SK-N-SH (cell line): ENCODE measurements at regions not wholly inside any gene's neighbourhood (a gene's known extent, or its start where the extent isn't known, plus 50 kb on each side); places are given as distances from the start of the nearest gene placed in this dataset.

Experiments
- CTCF ChIA-PET: fragments of 300-600, 350-600 bp; formaldehyde crosslinking; extraction: SDS; loops from one replicate; lab custom pipeline; 2021; lab: Yijun Ruan, JAX
- POLR2A ChIA-PET: fragments of 350-600 bp; sonication (Branson Sonifier 250); formaldehyde crosslinking; extraction: SDS; loops from one replicate; lab custom pipeline; 2020; ENCODE audit warnings: antibody characterized with exemption, inconsistent platforms; lab: Yijun Ruan, JAX
- DNase-seq: peaks from one replicate; pipeline ENCODE4 v3.0.0; 2012
- H2AFZ ChIP-seq: fragments of 200-600 bp; sonication (generic); 2 replicates; pipeline ENCODE4 v1.8.1; 2016; ENCODE audit warnings: antibody characterized with exemption, mild to moderate bottlenecking, low read depth
- H3F3A ChIP-seq: fragments of 200-600 bp; sonication (generic); replicated peaks from 2 replicates; pipeline ENCODE3; 2016; ENCODE audit warnings: antibody characterized with exemption, mild to moderate bottlenecking; ENCODE audit not compliant: insufficient read depth
- H3K27ac ChIP-seq, 2 experiments: fragments of 200-500 bp in 1 of 2; fragments of 200-600 bp in 1 of 2; sonication (Bioruptor generic) in 1 of 2; sonication (generic), shearing (Covaris generic) in 1 of 2; 2 replicates each; pipeline versions ENCODE4 v1.5.1 to v1.6.1; 2014 to 2016; ENCODE audit warnings: low read depth in 2 of 2, inconsistent platforms in 1 of 2, low read length in 1 of 2, mild to moderate bottlenecking in 1 of 2, mixed read lengths in 1 of 2
- H3K27me3 ChIP-seq: fragments of 200-600 bp; sonication (generic), shearing (Covaris generic); 2 replicates; pipeline ENCODE4 v1.6.1; 2016; ENCODE audit warnings: mixed run types; ENCODE audit not compliant: insufficient read depth
- H3K36me3 ChIP-seq, 2 experiments: fragments of 200-500 bp in 1 of 2; fragments of 200-600 bp in 1 of 2; sonication (Bioruptor generic) in 1 of 2; sonication (generic) in 1 of 2; replicated peaks in 1 of 2; 2 replicates each; pipeline versions ENCODE3 to v1.5.1; 2014 to 2016; ENCODE audit warnings: low read length in 1 of 2, mild to moderate bottlenecking in 1 of 2; ENCODE audit not compliant: insufficient read depth in 2 of 2, control insufficient read depth in 1 of 2
- H3K4me1 ChIP-seq, 2 experiments: fragments of 200-500 bp in 1 of 2; fragments of 200-600 bp in 1 of 2; sonication (Bioruptor generic) in 1 of 2; sonication (generic), shearing (Covaris generic) in 1 of 2; 2 replicates each; pipeline versions ENCODE4 v1.5.1 to v1.6.1; 2014 to 2016; ENCODE audit warnings: low read depth in 1 of 2, low read length in 1 of 2, mixed run types in 1 of 2; ENCODE audit not compliant: insufficient read depth in 2 of 2, control insufficient read depth in 1 of 2
- H3K4me2 ChIP-seq: fragments of 200-600 bp; sonication (generic), shearing (Covaris generic); 2 replicates; pipeline ENCODE4 v1.6.1; 2017; ENCODE audit warnings: mixed run types
- H3K4me3 ChIP-seq, 2 experiments: fragments of 200-500 bp in 1 of 2; fragments of 200-600 bp in 1 of 2; sonication (Bioruptor generic) in 1 of 2; sonication (generic), shearing (Covaris generic) in 1 of 2; 2 replicates each; pipeline versions ENCODE4 v1.5.1 to v1.8.1; 2014 to 2016; ENCODE audit warnings: low read depth in 2 of 2, inconsistent platforms in 1 of 2, low read length in 1 of 2, mild to moderate bottlenecking in 1 of 2, mixed read lengths in 1 of 2, moderate library complexity in 1 of 2
- H3K79me2 ChIP-seq: fragments of 200-600 bp; sonication (generic); 2 replicates; pipeline ENCODE4 v1.8.1; 2017; ENCODE audit warnings: mild to moderate bottlenecking; ENCODE audit not compliant: insufficient read depth
- H3K9ac ChIP-seq: fragments of 200-600 bp; sonication (generic); 2 replicates; pipeline ENCODE4 v1.6.1; 2017; ENCODE audit warnings: mixed run types
- H3K9me2 ChIP-seq: fragments of 200-600 bp; sonication (generic); 2 replicates; pipeline ENCODE4 v1.6.1; 2017; ENCODE audit warnings: mixed run types
- H3K9me3 ChIP-seq: fragments of 200-600 bp; sonication (generic); 2 replicates; pipeline ENCODE4 v1.6.1; 2017; ENCODE audit warnings: mixed run types, mild to moderate bottlenecking, moderate library complexity
- H4K20me1 ChIP-seq: fragments of 200-600 bp; sonication (generic); 2 replicates; pipeline ENCODE4 v1.6.1; 2017; ENCODE audit warnings: mild to moderate bottlenecking, mixed run types; ENCODE audit not compliant: insufficient read depth
- EP300 ChIP-seq, 2 experiments: IDR thresholded peaks; 2 replicates each; pipeline versions ENCODE4 v1.4.0 to v1.6.1; 2012; ENCODE audit warnings: borderline replicate concordance in 1 of 2, low read depth in 1 of 2, low read length in 1 of 2
- EZH2phosphoT487 ChIP-seq: fragments of 200-600 bp; sonication (generic); IDR thresholded peaks from 2 replicates; pipeline ENCODE4 v1.6.1; 2017; ENCODE audit warnings: low read depth, mixed run types, mild to moderate bottlenecking, antibody characterized with exemption, moderate library complexity, borderline replicate concordance
- FOSL2 ChIP-seq: IDR thresholded peaks from 2 replicates; pipeline ENCODE4 v1.4.0; 2012; ENCODE audit warnings: low read depth, mild to moderate bottlenecking, moderate library complexity, borderline replicate concordance
- GATA2 ChIP-seq: sonication (generic); formaldehyde crosslinking; IDR thresholded peaks from 2 replicates; pipeline ENCODE4 v1.5.0; 2020; ENCODE audit warnings: mild to moderate bottlenecking, missing genetic modification reagents
- JUND ChIP-seq: IDR thresholded peaks from 2 replicates; pipeline ENCODE4 v1.4.0; 2012
- MXI1 ChIP-seq: IDR thresholded peaks from 2 replicates; pipeline ENCODE4 v1.6.1; 2012; ENCODE audit warnings: mild to moderate bottlenecking, low read depth, low read length, improper control_type of control experiment
- NRF1 ChIP-seq: IDR thresholded peaks from 2 replicates; pipeline ENCODE4 v1.6.1; 2012; ENCODE audit warnings: low read depth, mild to moderate bottlenecking, low read length
- POLR2AphosphoS5 ChIP-seq: IDR thresholded peaks from 2 replicates; pipeline ENCODE4 v1.6.1; 2012; ENCODE audit warnings: low read depth, low read length
- SIN3A ChIP-seq: IDR thresholded peaks from 2 replicates; pipeline ENCODE4 v1.6.1; 2012; ENCODE audit warnings: low read depth, mild to moderate bottlenecking, low read length, moderate library complexity, borderline replicate concordance
- WGBS: methylation state at CpG from one replicate; pipeline ENCODE4 v1.1.6; 2017; ENCODE audit warnings: low lambda C conversion rate; 5-methylcytosine and 5-hydroxymethylcytosine counted together
- TF ChIP-seq, protein P1 (sequence below): IDR thresholded peaks from 2 replicates; pipeline ENCODE4; 2012
- TF ChIP-seq, protein P2 (sequence below): IDR thresholded peaks from 2 replicates; pipeline ENCODE4 v1.4.0; 2012; ENCODE audit warnings: low read depth
- TF ChIP-seq, protein P3 (sequence below): IDR thresholded peaks from 2 replicates; pipeline ENCODE4 v1.6.1; 2012; ENCODE audit warnings: mild to moderate bottlenecking, low read depth, low read length, moderate library complexity
- TF ChIP-seq, protein P4 (sequence below): IDR thresholded peaks from 2 replicates; pipeline ENCODE4 v1.4.0; 2012; ENCODE audit warnings: low read depth, borderline replicate concordance
- TF ChIP-seq, protein P5 (sequence below): fragments of 200-600 bp; sonication (generic); IDR thresholded peaks from 2 replicates; pipeline ENCODE4 v1.6.1; 2017; ENCODE audit warnings: antibody characterized with exemption, mild to moderate bottlenecking, moderate library complexity

DNA sequence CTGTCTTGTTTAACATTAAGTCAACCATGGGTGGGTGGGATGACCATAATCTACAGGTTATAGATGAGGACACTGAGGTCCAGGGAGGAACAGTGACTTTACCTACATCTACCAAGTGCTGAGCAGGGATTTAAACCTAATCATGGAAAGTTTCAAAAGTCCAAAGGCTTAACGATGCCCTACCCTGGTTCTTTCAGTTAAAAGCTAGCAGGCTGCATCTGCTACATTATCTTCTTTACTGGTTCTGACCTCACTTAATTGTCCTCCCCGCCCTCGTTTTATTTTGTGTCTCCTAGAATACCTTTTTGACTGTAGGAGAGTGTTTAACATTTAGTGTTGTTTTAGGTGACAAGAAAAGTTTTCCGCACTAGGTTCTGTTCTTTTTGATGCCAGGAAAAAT is 735.2 kb downstream of the TLR4 start:
- Histone ChIP-seq H3K27ac (no peak overlapping the region), H3K9me3 (0 out of 2 replicates have a peak, but pooled peaks cover 4% of the 10 kb centered on the region), H3K27me3 (no peaks in the 10 kb centered on the region), H3K79me2 (no peaks in the 10 kb centered on the region), H3K9me2 (no peaks in the 10 kb centered on the region), H2AFZ (no peak overlapping the region), H3K36me3 (no peaks in the 10 kb centered on the region), H3K9ac (no peak overlapping the region), H3K4me3 (no peak overlapping the region), H3F3A (no peaks in the 10 kb centered on the region), H3K4me2 (no peak overlapping the region), H4K20me1 (no peaks in the 10 kb centered on the region), H3K4me1 (no peaks in the 10 kb centered on the region)
- ChIA-PET POLR2A (no interaction called here), CTCF (no interaction called here)
- no peak for DNase-seq
- TF ChIP-seq SIN3A (no peak), FOSL2 (no peak), POLR2AphosphoS5 (no peak), EZH2phosphoT487 (no peak), GATA2 (no peak), JUND (no peak), EP300 (IDR thresholded peaks at IDR 0.05; ENCODE audit: borderline replicate concordance in 1 of 2, low read depth in 1 of 2, low read length in 1 of 2) (no peak), MXI1 (no peak), NRF1 (no peak)
- TF ChIP-seq, protein P1, sequence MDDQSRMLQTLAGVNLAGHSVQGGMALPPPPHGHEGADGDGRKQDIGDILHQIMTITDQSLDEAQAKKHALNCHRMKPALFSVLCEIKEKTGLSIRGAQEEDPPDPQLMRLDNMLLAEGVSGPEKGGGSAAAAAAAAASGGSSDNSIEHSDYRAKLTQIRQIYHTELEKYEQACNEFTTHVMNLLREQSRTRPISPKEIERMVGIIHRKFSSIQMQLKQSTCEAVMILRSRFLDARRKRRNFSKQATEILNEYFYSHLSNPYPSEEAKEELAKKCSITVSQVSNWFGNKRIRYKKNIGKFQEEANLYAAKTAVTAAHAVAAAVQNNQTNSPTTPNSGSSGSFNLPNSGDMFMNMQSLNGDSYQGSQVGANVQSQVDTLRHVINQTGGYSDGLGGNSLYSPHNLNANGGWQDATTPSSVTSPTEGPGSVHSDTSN: no peak
- TF ChIP-seq, protein P2, sequence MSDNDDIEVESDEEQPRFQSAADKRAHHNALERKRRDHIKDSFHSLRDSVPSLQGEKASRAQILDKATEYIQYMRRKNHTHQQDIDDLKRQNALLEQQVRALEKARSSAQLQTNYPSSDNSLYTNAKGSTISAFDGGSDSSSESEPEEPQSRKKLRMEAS: no peak
- TF ChIP-seq, protein P3, sequence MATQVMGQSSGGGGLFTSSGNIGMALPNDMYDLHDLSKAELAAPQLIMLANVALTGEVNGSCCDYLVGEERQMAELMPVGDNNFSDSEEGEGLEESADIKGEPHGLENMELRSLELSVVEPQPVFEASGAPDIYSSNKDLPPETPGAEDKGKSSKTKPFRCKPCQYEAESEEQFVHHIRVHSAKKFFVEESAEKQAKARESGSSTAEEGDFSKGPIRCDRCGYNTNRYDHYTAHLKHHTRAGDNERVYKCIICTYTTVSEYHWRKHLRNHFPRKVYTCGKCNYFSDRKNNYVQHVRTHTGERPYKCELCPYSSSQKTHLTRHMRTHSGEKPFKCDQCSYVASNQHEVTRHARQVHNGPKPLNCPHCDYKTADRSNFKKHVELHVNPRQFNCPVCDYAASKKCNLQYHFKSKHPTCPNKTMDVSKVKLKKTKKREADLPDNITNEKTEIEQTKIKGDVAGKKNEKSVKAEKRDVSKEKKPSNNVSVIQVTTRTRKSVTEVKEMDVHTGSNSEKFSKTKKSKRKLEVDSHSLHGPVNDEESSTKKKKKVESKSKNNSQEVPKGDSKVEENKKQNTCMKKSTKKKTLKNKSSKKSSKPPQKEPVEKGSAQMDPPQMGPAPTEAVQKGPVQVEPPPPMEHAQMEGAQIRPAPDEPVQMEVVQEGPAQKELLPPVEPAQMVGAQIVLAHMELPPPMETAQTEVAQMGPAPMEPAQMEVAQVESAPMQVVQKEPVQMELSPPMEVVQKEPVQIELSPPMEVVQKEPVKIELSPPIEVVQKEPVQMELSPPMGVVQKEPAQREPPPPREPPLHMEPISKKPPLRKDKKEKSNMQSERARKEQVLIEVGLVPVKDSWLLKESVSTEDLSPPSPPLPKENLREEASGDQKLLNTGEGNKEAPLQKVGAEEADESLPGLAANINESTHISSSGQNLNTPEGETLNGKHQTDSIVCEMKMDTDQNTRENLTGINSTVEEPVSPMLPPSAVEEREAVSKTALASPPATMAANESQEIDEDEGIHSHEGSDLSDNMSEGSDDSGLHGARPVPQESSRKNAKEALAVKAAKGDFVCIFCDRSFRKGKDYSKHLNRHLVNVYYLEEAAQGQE: no peak
- TF ChIP-seq, protein P4, sequence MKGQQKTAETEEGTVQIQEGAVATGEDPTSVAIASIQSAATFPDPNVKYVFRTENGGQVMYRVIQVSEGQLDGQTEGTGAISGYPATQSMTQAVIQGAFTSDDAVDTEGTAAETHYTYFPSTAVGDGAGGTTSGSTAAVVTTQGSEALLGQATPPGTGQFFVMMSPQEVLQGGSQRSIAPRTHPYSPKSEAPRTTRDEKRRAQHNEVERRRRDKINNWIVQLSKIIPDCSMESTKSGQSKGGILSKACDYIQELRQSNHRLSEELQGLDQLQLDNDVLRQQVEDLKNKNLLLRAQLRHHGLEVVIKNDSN: no peak
- TF ChIP-seq, protein P5, sequence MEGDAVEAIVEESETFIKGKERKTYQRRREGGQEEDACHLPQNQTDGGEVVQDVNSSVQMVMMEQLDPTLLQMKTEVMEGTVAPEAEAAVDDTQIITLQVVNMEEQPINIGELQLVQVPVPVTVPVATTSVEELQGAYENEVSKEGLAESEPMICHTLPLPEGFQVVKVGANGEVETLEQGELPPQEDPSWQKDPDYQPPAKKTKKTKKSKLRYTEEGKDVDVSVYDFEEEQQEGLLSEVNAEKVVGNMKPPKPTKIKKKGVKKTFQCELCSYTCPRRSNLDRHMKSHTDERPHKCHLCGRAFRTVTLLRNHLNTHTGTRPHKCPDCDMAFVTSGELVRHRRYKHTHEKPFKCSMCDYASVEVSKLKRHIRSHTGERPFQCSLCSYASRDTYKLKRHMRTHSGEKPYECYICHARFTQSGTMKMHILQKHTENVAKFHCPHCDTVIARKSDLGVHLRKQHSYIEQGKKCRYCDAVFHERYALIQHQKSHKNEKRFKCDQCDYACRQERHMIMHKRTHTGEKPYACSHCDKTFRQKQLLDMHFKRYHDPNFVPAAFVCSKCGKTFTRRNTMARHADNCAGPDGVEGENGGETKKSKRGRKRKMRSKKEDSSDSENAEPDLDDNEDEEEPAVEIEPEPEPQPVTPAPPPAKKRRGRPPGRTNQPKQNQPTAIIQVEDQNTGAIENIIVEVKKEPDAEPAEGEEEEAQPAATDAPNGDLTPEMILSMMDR: no peak
- WGBS: 39% methylated on average over 4 of the region's 4 CpGs
